NT2/D1 (cell line): ENCODE measurements at regions not wholly inside any gene's neighbourhood (a gene's known extent, or its start where the extent isn't known, plus 50 kb on each side); places are given as distances from the start of the nearest gene placed in this dataset.

ENCODE experiments used
- SUZ12 ChIP-seq: IDR thresholded peaks from 2 replicates; pipeline ENCODE4 v1.6.1; 2011; ENCODE audit not compliant: insufficient read length, insufficient read depth; ENCODE audit errors: extremely low read depth
- ZNF274 ChIP-seq: IDR thresholded peaks from 2 replicates; pipeline ENCODE4 v1.6.1; 2011; ENCODE audit warnings: mild to moderate bottlenecking, low read depth, low read length

DNA sequence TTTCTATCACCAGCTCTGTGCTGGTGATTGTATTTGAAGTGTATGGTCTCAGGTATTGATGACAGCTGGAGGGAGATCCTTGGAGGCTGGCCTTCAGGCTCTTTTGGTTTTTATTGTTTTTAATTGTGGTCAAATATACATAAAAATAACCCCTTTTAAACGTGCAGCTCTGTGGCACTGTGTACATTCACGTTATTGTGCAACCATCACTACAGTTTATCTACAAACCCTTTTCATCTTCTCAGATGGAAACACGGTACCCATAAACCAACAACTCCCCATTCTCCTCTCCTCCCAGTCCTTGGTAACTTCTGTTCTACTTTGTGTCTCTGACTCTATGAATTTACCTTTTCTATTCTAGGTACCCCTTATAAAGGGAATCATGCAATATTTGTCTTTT lies 79.3 kb upstream of the ATP8B1 start:
- TF ChIP-seq ZNF274 (no peak), SUZ12 (no peak)
